A549 (cell line): ENCODE measurements at regions not wholly inside any gene's neighbourhood (a gene's known extent, or its start where the extent isn't known, plus 50 kb on each side); places are given as distances from the start of the nearest gene placed in this dataset.

ENCODE experiments used
- BHLHE40 ChIP-seq: IDR thresholded peaks from 2 replicates; pipeline ENCODE4 v1.6.1; 2012; ENCODE audit warnings: low read depth, low read length, inconsistent platforms
- CTCF ChIP-seq: fragments of >200 bp; sonication (Bioruptor Twin); formaldehyde crosslinking; IDR thresholded peaks from 3 replicates; pipeline ENCODE4 v1.5.1; 2016
- HOXA7 ChIP-seq: fragments of 250-450 bp; sonication (Bioruptor Pico); IDR thresholded peaks from 2 replicates; pipeline ENCODE4 v1.5.0; 2020; ENCODE audit warnings: mild to moderate bottlenecking, moderate library complexity
- MYC ChIP-seq: IDR thresholded peaks from 2 replicates; pipeline ENCODE4 v1.6.1; 2012; ENCODE audit warnings: mild to moderate bottlenecking, inconsistent platforms, low read length, improper control_type of control experiment, borderline replicate concordance
- NFE2L2 ChIP-seq: fragments of 150-350 bp; conservative IDR thresholded peaks from 2 replicates; pipeline ENCODE4 v1.6.1; 2014; ENCODE audit warnings: low read length
- NR3C1 ChIP-seq: fragments of >200 bp; sonication (Bioruptor Twin); formaldehyde crosslinking; IDR thresholded peaks from 3 replicates; pipeline ENCODE4 v1.6.1; 2017
- POLR2A ChIP-seq: IDR thresholded peaks from 2 replicates; pipeline ENCODE4 v1.6.1; 2012; ENCODE audit warnings: mild to moderate bottlenecking, low read length
- RAD21 ChIP-seq, 2 experiments: fragments of >200 bp in 1 of 2; sonication (Bioruptor Twin) in 1 of 2; formaldehyde crosslinking in 1 of 2; IDR thresholded peaks in 1 of 2; conservative IDR thresholded peaks in 1 of 2; 2 replicates in 1 of 2; 3 replicates in 1 of 2; pipeline ENCODE4 v1.6.1; 2012 to 2018; ENCODE audit warnings: inconsistent platforms in 1 of 2
- REST ChIP-seq: fragments of 200-600 bp; sonication (generic); IDR thresholded peaks from 2 replicates; pipeline ENCODE4 v1.6.1; 2016; ENCODE audit warnings: antibody characterized with exemption, mild to moderate bottlenecking, moderate library complexity
- SMC3 ChIP-seq: fragments of >200 bp; sonication (Bioruptor Twin); formaldehyde crosslinking; IDR thresholded peaks from 3 replicates; pipeline ENCODE4 v1.6.1; 2018; ENCODE audit warnings: inconsistent platforms

DNA sequence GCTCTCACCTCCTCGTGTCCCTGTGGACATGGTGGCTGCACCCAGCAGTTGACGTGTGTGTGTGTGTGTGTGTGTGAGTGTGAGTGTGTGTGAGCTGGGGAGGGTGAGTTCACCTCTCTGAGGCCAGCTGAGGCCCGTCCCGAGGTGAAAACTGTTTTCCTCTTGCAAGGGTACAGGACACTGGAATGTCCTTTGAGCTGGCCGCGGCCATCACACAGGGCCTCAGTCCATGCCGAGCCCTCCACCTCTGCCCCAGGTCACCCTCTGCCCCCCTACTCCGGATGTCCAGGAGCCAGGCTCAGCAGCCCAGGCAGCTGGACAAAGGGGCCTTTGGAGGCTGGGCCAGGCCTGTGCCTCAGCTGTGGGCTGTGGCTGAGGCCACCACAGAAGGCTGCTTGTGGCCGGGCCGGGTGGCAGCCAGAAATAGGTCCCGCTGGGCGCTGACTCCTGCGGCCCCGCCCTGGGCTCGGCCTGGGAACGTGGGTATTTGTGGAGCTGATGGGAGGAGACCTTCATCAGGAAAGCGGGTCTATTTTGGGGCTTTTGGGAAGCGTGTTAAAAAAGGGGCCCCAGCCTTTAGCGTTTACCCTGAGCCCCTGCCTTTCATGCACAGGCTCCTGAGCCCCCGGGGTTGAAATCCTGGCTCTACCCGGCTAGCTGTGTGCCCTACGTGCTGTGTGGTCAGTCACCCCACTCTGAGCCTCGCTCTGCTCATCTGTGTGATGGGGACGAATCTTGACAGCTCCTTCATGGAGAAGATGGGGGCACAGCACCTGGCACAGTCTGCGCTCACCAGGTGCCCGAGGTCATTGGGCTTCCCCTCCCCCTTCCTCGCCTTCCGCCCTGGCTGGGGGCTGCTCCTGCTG is 75.1 kb upstream of the IER5L start:
- no peak for TF ChIP-seq RAD21 (conservative IDR thresholded peaks at IDR 0.05 in 1 of 2, IDR thresholded peaks at IDR 0.05 in 1 of 2)
- no peak for TF ChIP-seq HOXA7
- no peak for TF ChIP-seq BHLHE40
- TF ChIP-seq POLR2A, result no peak
- TF ChIP-seq CTCF, result no peak
- TF ChIP-seq MYC, result no peak
- no peak for TF ChIP-seq NFE2L2
- no peak for TF ChIP-seq NR3C1
- TF ChIP-seq REST, result no peak
- TF ChIP-seq SMC3, result no peak
